HG02884 (cell line): ENCODE measurements at regions not wholly inside any gene's neighbourhood (a gene's known extent, or its start where the extent isn't known, plus 50 kb on each side); places are given as distances from the start of the nearest gene placed in this dataset.

Experiments
- ATAC-seq: cut with Tn5 transposase; IDR thresholded peaks from one replicate; pipeline ENCODE4 v1.9.1; 2021; ENCODE audit warnings: mild to moderate bottlenecking, moderate library complexity; ENCODE audit not compliant: unreplicated experiment

GRCh38 chr2:219878516-219878915 is 251.1 kb downstream of the SLC4A3 start:
- ATAC-seq = no peak

GRCh38 chr2:219881851-219882250 is 254.4 kb downstream of the SLC4A3 start:
- ATAC-seq = no peak

GRCh38 chr2:219886615-219887014 is 259.2 kb downstream of the SLC4A3 start:
- ATAC-seq = no peak

GRCh38 chr2:219887870-219888269 is 260.4 kb downstream of the SLC4A3 start:
- ATAC-seq = no peak

DNA sequence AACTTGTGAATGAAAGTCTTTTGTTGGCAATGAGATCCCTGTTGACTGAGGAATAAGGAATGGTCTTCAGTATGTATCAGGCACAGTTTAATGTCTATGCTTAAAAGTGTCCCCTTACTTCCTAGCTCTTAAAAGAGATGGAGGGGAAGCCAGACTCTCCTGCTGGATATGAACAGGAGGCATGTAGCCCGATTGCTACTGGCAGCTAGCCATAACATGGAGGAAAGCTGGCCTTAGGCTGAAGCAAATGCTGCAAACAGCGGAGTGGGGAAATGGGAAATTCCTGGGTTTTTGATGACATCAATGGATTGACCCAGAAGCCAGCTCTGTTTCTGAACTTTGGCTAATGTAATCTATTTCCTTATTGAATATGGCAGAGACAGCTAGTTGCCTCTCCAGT is 266.1 kb downstream of the SLC4A3 start:
- no peak for ATAC-seq

DNA sequence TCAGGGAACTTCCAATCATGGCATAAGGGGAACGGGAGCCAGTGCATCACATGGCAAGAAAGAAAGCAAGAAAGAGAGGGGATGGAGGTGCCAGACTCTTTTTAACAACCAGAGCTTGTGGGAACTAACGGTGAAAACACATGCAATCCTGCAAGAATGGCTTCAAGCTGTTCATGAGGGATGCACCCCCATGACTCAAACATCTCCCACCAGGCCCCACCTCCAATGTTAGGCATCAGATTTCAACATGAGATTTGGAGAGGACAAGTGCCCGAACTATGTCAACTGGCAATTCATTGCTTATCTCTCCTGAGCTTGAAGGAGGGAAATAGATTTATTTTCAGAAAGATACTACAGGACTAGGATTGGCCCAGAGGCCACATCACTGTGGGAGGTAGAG is 270.0 kb downstream of the SLC4A3 start:
- no peak for ATAC-seq

GRCh38 chr2:219901155-219901554 is 273.7 kb downstream of the SLC4A3 start:
- ATAC-seq = no peak

GRCh38 chr2:219902891-219903552 is 275.6 kb downstream of the SLC4A3 start:
- no peak for ATAC-seq

- ATAC-seq = no peak
Measured at GRCh38 chr2:219905640-219906039, 278.2 kb downstream of the SLC4A3 start.

- no peak for ATAC-seq
Measured at GRCh38 chr2:219906114-219907010, 278.9 kb downstream of the SLC4A3 start.

GRCh38 chr2:219907011-219907365 is 279.6 kb downstream of the SLC4A3 start:
- ATAC-seq = no peak

DNA sequence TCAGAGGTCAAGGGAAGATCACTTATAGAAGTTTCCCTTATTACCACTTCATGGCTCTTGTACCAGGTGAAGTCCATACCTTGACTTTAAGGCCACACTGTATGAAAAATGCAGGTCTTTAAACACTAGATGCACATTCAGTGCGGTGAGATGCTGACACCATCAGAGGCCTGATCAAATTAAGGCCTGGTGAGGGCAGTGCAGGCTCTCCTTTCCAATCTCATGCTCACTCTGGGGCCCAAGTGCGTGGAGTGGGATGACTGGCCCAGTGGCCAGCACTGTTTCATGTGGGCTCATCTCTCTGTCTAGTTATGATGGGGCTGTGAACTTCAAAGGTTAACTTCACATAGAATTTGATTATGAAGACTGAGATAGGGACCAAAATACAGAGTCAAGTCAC is 281.1 kb downstream of the SLC4A3 start:
- ATAC-seq = no peak

- no peak for ATAC-seq
Measured at GRCh38 chr2:219911541-219911940, 284.1 kb downstream of the SLC4A3 start.

DNA sequence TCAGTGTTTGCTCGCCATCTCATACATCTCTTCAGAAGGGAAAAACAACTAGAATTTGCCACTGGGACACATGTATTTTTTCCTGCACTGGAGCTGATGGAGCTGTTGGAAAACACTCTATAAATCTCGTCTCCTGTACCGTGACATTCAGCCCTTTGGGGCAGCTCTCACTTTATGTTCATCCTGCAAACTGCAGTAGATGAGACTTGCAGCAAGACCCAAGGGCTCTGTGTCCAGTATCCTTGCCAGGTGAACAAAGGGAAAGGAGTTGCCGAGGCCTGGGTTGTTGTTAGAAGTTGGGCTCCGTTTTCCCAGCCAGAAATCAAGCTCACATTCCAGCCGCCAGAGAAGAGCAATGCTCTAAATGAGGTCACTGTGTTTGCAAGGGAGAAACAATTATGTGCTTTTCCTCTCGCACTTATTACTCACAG is 285.1 kb downstream of the SLC4A3 start:
- ATAC-seq = no peak

- ATAC-seq = no peak
Measured at GRCh38 chr2:219914577-219914976, 287.1 kb downstream of the SLC4A3 start.

- ATAC-seq = no peak
Measured at GRCh38 chr2:219916281-219916680, 288.9 kb downstream of the SLC4A3 start.

- no peak for ATAC-seq
Measured at GRCh38 chr2:219916726-219917440, 289.5 kb downstream of the SLC4A3 start.

DNA sequence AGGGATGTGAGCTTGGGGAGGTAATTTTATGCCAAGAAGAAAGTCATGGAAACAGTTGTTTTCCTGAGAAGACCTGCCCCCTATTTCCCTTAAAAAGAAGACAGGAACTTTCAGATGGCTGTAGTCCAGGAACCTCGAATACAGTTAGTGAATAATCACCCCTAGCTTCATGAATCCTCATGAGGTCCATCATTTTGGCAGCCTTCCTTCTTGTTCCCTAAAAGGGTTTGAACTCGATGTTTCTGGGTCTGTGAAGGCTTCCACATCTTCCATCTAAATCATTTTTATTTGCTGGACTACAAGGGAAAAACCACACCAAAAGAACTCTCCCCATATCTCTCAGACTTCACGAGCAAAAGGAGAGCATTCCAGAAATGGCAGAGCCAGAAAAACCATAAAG is 290.8 kb downstream of the SLC4A3 start:
- ATAC-seq = no peak

GRCh38 chr2:219918944-219919343 is 291.5 kb downstream of the SLC4A3 start:
- ATAC-seq = no peak

GRCh38 chr2:219919506-219919905 is 292.1 kb downstream of the SLC4A3 start:
- no peak for ATAC-seq

- no peak for ATAC-seq
Measured at GRCh38 chr2:219929835-219930234, 302.4 kb downstream of the SLC4A3 start.

DNA sequence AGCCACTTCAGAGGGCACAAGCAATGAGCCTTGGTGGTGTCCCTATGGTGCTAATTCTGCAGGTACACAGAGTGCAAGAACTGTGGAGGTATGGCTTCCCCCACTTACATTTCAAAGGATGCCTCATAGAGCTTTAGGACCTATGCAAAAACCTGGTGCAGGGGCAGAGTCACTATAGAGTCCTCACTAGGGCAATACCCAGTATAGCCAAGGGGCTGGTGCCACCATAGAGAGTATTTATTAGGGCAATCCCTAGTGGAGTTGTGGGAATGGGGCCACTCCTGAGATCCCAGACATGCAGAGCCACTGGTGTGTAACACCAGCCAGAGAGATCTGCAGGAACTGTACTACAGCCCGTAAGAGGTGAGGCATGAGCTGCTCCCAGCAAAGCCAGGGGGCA is 312.2 kb downstream of the SLC4A3 start:
- no peak for ATAC-seq
